Left ventricle myocardium inferior (tissue), 1 donor: ENCODE measurements at regions not wholly inside any gene's neighbourhood (a gene's known extent, or its start where the extent isn't known, plus 50 kb on each side); places are given as distances from the start of the nearest gene placed in this dataset.

Source experiments
- DNase-seq: peaks from one replicate; pipeline ENCODE4 v3.0.0-alpha.2; 2020
- H3K27ac ChIP-seq: fragments of 200-600 bp; replicated peaks from 2 replicates; pipeline ENCODE4 v1.8.0; 2021
- H3K27me3 ChIP-seq: fragments of 200-600 bp; 2 replicates; pipeline ENCODE4 v1.8.0; 2021; ENCODE audit warnings: low read depth
- H3K36me3 ChIP-seq: fragments of 200-600 bp; 2 replicates; pipeline ENCODE4 v1.8.0; 2021
- H3K4me1 ChIP-seq: fragments of 200-600 bp; 2 replicates; pipeline ENCODE4 v1.8.0; 2021
- H3K4me3 ChIP-seq: fragments of 200-600 bp; 2 replicates; pipeline ENCODE4 v1.8.0; 2021; ENCODE audit warnings: mild to moderate bottlenecking, moderate library complexity
- H3K9me3 ChIP-seq: fragments of 200-600 bp; replicated peaks from 2 replicates; pipeline ENCODE4 v1.8.0; 2021
- CTCF ChIP-seq: fragments of 200-600 bp; IDR thresholded peaks from 2 replicates; pipeline ENCODE4 v1.8.0; 2021; ENCODE audit warnings: antibody characterized with exemption, mild to moderate bottlenecking, borderline replicate concordance
- intact Hi-C: fragments of 100-400 bp; cut with micrococcal nuclease; formaldehyde crosslinking; loops from one replicate; pipeline ENCODE4 v1.11.0; 2022
- donor health status: DM: no; HTN: yes; CAD: no; lungs with severe emphysema.

GRCh38 chr14:62027958-62028357 lies 265.7 kb downstream of the SNAPC1 start:
- H3K4me1 ChIP-seq = no peaks in the 10 kb centered on the region
- H3K4me3 ChIP-seq = no peak overlapping the region
- no peak for TF ChIP-seq CTCF
- H3K27ac ChIP-seq = no peak overlapping the region
- H3K27me3 ChIP-seq = peaks cover 5% of the 10 kb centered on the region
- no peaks in the 10 kb centered on the region for H3K36me3 ChIP-seq
- intact Hi-C loops = no loop called here
- no peak for DNase-seq
- H3K9me3 ChIP-seq = peaks cover 9% of the 10 kb centered on the region

DNA sequence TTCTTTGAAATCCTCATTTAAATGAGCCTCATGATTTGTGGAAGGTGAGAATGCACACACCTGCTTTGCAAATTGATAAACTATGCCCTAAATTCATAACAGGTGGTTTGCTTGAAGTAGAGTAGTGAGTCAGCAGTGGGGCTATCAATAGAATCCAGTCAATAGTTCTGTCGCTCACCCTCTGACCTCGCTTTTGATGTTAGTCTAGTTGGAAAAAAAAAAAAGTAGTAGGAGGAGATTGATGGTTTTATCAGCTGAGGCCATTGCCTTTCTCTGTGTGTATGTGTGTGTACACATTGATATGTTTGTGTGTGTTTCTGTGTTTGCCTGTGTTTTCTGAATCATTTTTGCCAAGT lies 267.3 kb downstream of the SNAPC1 start:
- no peak for DNase-seq
- Histone ChIP-seq H3K9me3 (peaks cover 21% of the 10 kb centered on the region), H3K27ac (no peak overlapping the region), H3K4me1 (no peaks in the 10 kb centered on the region), H3K27me3 (peaks cover 2% of the 10 kb centered on the region), H3K4me3 (no peak overlapping the region), H3K36me3 (no peaks in the 10 kb centered on the region)
- no peak for TF ChIP-seq CTCF
- intact Hi-C loops = no loop called here

DNA sequence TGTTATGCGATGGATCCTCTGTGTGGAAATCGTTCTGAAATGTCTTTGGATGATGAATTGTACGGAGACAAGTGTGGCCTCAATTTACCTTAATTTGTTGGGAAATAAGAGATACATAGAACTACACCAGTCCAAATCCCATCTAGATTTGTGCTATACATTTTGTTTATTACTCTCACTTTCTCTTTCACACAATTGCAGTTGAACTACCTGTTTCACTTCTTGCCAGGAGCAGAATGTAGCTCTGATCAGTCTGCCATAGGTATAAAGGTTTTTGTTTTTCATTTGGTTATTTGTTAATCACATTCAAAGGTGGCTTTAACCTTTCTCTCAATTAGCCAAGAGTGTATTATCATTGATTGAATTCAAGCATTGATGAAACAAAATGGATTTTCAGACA lies 268.2 kb downstream of the SNAPC1 start:
- intact Hi-C loops = no loop called here
- no peak overlapping the region for H3K4me3 ChIP-seq

DNA sequence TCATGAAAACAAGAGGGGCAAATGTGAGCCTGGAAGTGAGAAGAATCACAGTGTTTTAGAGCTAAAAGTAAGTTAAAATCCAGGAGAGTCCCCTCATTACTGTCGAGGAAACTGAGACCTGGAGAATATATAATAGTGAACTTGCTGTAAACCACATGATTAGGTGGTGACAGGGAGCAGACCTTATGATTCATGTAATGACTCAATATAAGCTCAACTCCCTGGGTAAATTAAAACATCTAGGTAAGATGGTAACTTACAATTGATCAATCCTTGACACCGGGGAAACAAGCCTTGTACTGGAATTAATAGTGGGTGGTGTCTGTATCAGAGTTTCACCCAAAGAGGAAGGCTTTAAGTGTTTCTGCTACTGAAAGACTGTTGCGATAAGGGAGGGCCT lies 269.3 kb downstream of the SNAPC1 start:
- H3K4me3 ChIP-seq = no peak overlapping the region
- H3K27me3 ChIP-seq = no peaks in the 10 kb centered on the region
- peaks cover 13% of the 10 kb centered on the region for H3K9me3 ChIP-seq
- no peak for DNase-seq
- no peak for TF ChIP-seq CTCF
- no peak overlapping the region for H3K27ac ChIP-seq
- no peaks in the 10 kb centered on the region for H3K4me1 ChIP-seq
- intact Hi-C loops = no loop called here
- H3K36me3 ChIP-seq = no peaks in the 10 kb centered on the region

More for the DNA sequence above, 268.2 kb downstream of the SNAPC1 start:
- peaks cover 13% of the 10 kb centered on the region for H3K9me3 ChIP-seq
- no peaks in the 10 kb centered on the region for H3K27me3 ChIP-seq
- H3K36me3 ChIP-seq = no peaks in the 10 kb centered on the region
- no peak for TF ChIP-seq CTCF
- DNase-seq = no peak
- no peak overlapping the region for H3K27ac ChIP-seq
- H3K4me1 ChIP-seq = no peaks in the 10 kb centered on the region

DNA sequence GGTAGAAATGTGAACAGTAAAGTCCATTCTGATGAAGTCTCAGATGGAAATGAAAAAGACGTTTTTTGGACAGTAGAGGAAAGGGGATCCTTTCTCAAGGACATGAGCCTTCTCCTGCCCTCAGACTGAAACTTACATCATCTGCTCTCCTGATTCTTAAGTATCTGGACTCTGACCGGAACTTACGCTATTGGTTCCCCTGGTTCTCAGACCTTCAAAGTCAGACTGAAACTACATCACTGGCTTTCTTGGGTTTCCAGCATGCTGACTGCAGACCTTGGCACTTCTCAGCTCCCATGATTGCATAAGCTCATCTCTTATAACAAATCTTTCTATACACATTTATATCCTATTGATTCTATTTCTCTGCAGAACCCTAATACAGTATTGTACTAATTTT lies 291.0 kb downstream of the SNAPC1 start:
- intact Hi-C loops = no loop called here
- Histone ChIP-seq H3K27me3 (no peaks in the 10 kb centered on the region), H3K27ac (no peak overlapping the region), H3K4me1 (no peaks in the 10 kb centered on the region), H3K4me3 (no peak overlapping the region), H3K36me3 (no peaks in the 10 kb centered on the region), H3K9me3 (peaks cover 18% of the 10 kb centered on the region)
- TF ChIP-seq CTCF = no peak
- DNase-seq = no peak

- TF ChIP-seq CTCF = no peak
- no peak for DNase-seq
- Histone ChIP-seq H3K36me3 (no peaks in the 10 kb centered on the region), H3K27ac (no peak overlapping the region), H3K9me3 (peaks cover 4% of the 10 kb centered on the region), H3K4me1 (no peaks in the 10 kb centered on the region), H3K27me3 (no peaks in the 10 kb centered on the region), H3K4me3 (no peak overlapping the region)
- intact Hi-C loops = no loop called here
Measured at GRCh38 chr14:62056789-62057188, 294.6 kb downstream of the SNAPC1 start.
